IMR-90 (cell line): ENCODE measurements at regions not wholly inside any gene's neighbourhood (a gene's known extent, or its start where the extent isn't known, plus 50 kb on each side); places are given as distances from the start of the nearest gene placed in this dataset.

ENCODE experiments used
- ATAC-seq: fragments of 200-7000 bp; cut with Tn5 transposase; 2 replicates; pipeline ENCODE4 v1.9.1; 2020; ENCODE audit warnings: low read depth, mild to moderate bottlenecking, moderate library complexity
- BruUV-seq: library from RNA; stranded (reverse); fragments of 400-500 nt; replicated peaks from 2 replicates; lab custom pipeline; 2021; lab: Mats Ljungman, UMichigan
- CTCF ChIA-PET: fragments of 300-600 bp; formaldehyde crosslinking; extraction: SDS; loops from one replicate; lab custom pipeline; 2021; ENCODE audit warnings: antibody characterized with exemption; lab: Yijun Ruan, JAX
- POLR2A ChIA-PET: fragments of 300-600 bp; sonication (Branson Sonifier 250); formaldehyde crosslinking; loops from one replicate; lab custom pipeline; 2022; ENCODE audit warnings: antibody characterized with exemption; ENCODE audit not compliant: unreplicated experiment; lab: Charles Lee
- DNase-seq: peaks from one replicate; pipeline ENCODE4 v3.0.0; 2013
- H2AFZ ChIP-seq: replicated peaks from 2 replicates; pipeline ENCODE3; 2013; ENCODE audit warnings: low read length, mild to moderate bottlenecking; ENCODE audit not compliant: poor library complexity
- H2AK5ac ChIP-seq: 2 replicates; pipeline ENCODE4 v1.6.1; 2013; ENCODE audit warnings: low read depth, low read length, inconsistent platforms
- H2AK9ac ChIP-seq: replicated peaks from 2 replicates; pipeline ENCODE3; 2013; ENCODE audit warnings: mild to moderate bottlenecking, low read depth, low read length, moderate library complexity; ENCODE audit not compliant: poor library complexity
- H2BK120ac ChIP-seq: 2 replicates; pipeline ENCODE4 v1.6.1; 2013; ENCODE audit warnings: low read depth, low read length, inconsistent platforms
- H2BK15ac ChIP-seq: 3 replicates; pipeline ENCODE4 v1.6.1; 2013; ENCODE audit warnings: low read depth, low read length, inconsistent platforms
- H2BK20ac ChIP-seq: 2 replicates; pipeline ENCODE4 v1.6.1; 2013; ENCODE audit warnings: low read depth, mild to moderate bottlenecking, inconsistent platforms, low read length, moderate library complexity
- H2BK5ac ChIP-seq: 2 replicates; pipeline ENCODE4 v1.6.1; 2013; ENCODE audit warnings: mild to moderate bottlenecking, low read depth, low read length, inconsistent platforms; ENCODE audit not compliant: poor library complexity, severe bottlenecking
- H3K14ac ChIP-seq: replicated peaks from 2 replicates; pipeline ENCODE4 v1.6.1; 2013; ENCODE audit warnings: low read depth, low read length, inconsistent platforms
- H3K18ac ChIP-seq: 2 replicates; pipeline ENCODE4 v1.6.1; 2013; ENCODE audit warnings: low read depth, low read length, control low read depth
- H3K23ac ChIP-seq: 2 replicates; pipeline ENCODE4 v1.6.1; 2013; ENCODE audit warnings: low read depth, low read length, inconsistent platforms
- H3K27ac ChIP-seq: 2 replicates; pipeline ENCODE4 v1.5.1; 2013; ENCODE audit warnings: mild to moderate bottlenecking, control low read depth, low read length; ENCODE audit not compliant: insufficient read depth
- H3K27me3 ChIP-seq: 2 replicates; pipeline ENCODE4 v1.6.1; 2013; ENCODE audit warnings: low read length; ENCODE audit not compliant: control insufficient read depth, insufficient read depth
- H3K36me3 ChIP-seq: 2 replicates; pipeline ENCODE4 v1.6.1; 2013; ENCODE audit warnings: low read length, mixed read lengths; ENCODE audit not compliant: control insufficient read depth, insufficient read depth
- H3K4ac ChIP-seq: 2 replicates; pipeline ENCODE4 v1.6.1; 2013; ENCODE audit warnings: low read depth, low read length, inconsistent platforms
- H3K4me1 ChIP-seq: 2 replicates; pipeline ENCODE4 v1.6.1; 2013; ENCODE audit warnings: low read length, mixed read lengths; ENCODE audit not compliant: control insufficient read depth, insufficient read depth
- H3K4me2 ChIP-seq: 2 replicates; pipeline ENCODE4 v1.6.1; 2013; ENCODE audit warnings: low read depth, mild to moderate bottlenecking, control low read depth, low read length, moderate library complexity
- H3K4me3 ChIP-seq: 2 replicates; pipeline ENCODE4 v1.5.1; 2013; ENCODE audit warnings: low read depth, mild to moderate bottlenecking, control low read depth, low read length, moderate library complexity; ENCODE audit not compliant: insufficient read depth
- H3K56ac ChIP-seq: 2 replicates; pipeline ENCODE4 v1.6.1; 2013; ENCODE audit warnings: low read length, inconsistent platforms; ENCODE audit not compliant: insufficient read depth; ENCODE audit errors: extremely low read depth
- H3K79me1 ChIP-seq, 2 experiments: 2 replicates each; pipeline ENCODE4 v1.6.1; 2013; ENCODE audit warnings: low read length in 2 of 2, inconsistent platforms in 1 of 2, low read depth in 1 of 2
- H3K9ac ChIP-seq: 2 replicates; pipeline ENCODE4 v1.6.1; 2013; ENCODE audit warnings: low read depth, low read length, control low read depth
- H3K9me1 ChIP-seq: 2 replicates; pipeline ENCODE4 v1.6.1; 2013; ENCODE audit warnings: low read length, inconsistent platforms; ENCODE audit not compliant: insufficient read depth
- H3K9me3 ChIP-seq: 2 replicates; pipeline ENCODE4 v1.6.1; 2013; ENCODE audit warnings: low read length; ENCODE audit not compliant: control insufficient read depth, insufficient read depth
- H4K20me1 ChIP-seq: 2 replicates; pipeline ENCODE4 v1.6.1; 2013; ENCODE audit warnings: low read length, inconsistent platforms; ENCODE audit not compliant: insufficient read depth
- H4K5ac ChIP-seq: 2 replicates; pipeline ENCODE4 v1.6.1; 2013; ENCODE audit warnings: mild to moderate bottlenecking, low read depth, low read length, control low read depth
- H4K8ac ChIP-seq, 2 experiments: 2 replicates each; pipeline ENCODE4 v1.6.1; 2013; ENCODE audit warnings: low read depth in 2 of 2, low read length in 2 of 2, control low read depth in 1 of 2, inconsistent platforms in 1 of 2
- H4K91ac ChIP-seq: 2 replicates; pipeline ENCODE4 v1.6.1; 2013; ENCODE audit warnings: low read depth, low read length, inconsistent platforms; ENCODE audit not compliant: insufficient read depth
- BHLHE40 ChIP-seq: fragments of 150-350 bp; IDR thresholded peaks from 2 replicates; pipeline ENCODE4 v1.6.1; 2016; ENCODE audit warnings: mild to moderate bottlenecking, low read depth, low read length
- CHD1 ChIP-seq: IDR thresholded peaks from 2 replicates; pipeline ENCODE4 v1.6.1; 2012; ENCODE audit warnings: low read depth, low read length, improper control_type of control experiment
- FOS ChIP-seq: fragments of 150-350 bp; IDR thresholded peaks from 2 replicates; pipeline ENCODE4 v1.6.1; 2016; ENCODE audit warnings: low read depth, low read length
- MAFK ChIP-seq: IDR thresholded peaks from 2 replicates; pipeline ENCODE4 v1.6.1; 2012; ENCODE audit warnings: low read depth, low read length, improper control_type of control experiment
- MAZ ChIP-seq: IDR thresholded peaks from 2 replicates; pipeline ENCODE4 v1.6.1; 2012; ENCODE audit warnings: low read depth, mild to moderate bottlenecking, low read length, improper control_type of control experiment, moderate library complexity, borderline replicate concordance
- MXI1 ChIP-seq: IDR thresholded peaks from 2 replicates; pipeline ENCODE4 v1.6.1; 2012; ENCODE audit warnings: low read depth, mild to moderate bottlenecking, low read length, moderate library complexity, borderline replicate concordance
- NFE2L2 ChIP-seq: fragments of 150-350 bp; IDR thresholded peaks from 2 replicates; pipeline ENCODE4 v1.6.1; 2016; ENCODE audit warnings: low read depth, mild to moderate bottlenecking, low read length
- POLR2A ChIP-seq: IDR thresholded peaks from 2 replicates; pipeline ENCODE4 v1.6.1; 2012; ENCODE audit warnings: mild to moderate bottlenecking, low read depth, low read length
- RAD21 ChIP-seq: IDR thresholded peaks from 2 replicates; pipeline ENCODE4 v1.6.1; 2012; ENCODE audit warnings: low read length, improper control_type of control experiment
- RCOR1 ChIP-seq: IDR thresholded peaks from 2 replicates; pipeline ENCODE4 v1.6.1; 2012; ENCODE audit warnings: mild to moderate bottlenecking, low read length, improper control_type of control experiment; ENCODE audit not compliant: insufficient replicate concordance
- SMC3 ChIP-seq: fragments of 150-350 bp; IDR thresholded peaks from 2 replicates; pipeline ENCODE4 v1.6.1; 2016; ENCODE audit warnings: low read depth, mild to moderate bottlenecking, antibody characterized with exemption, low read length, moderate library complexity
- WGBS, 2 experiments: methylation state at CpG; one replicate each; pipeline versions ENCODE4 v1.1.5 to v1.1.7; 2013; ENCODE audit warnings: missing lambda C conversion rate in 2 of 2; ENCODE audit not compliant: insufficient read length in 1 of 2; ENCODE audit errors: extremely low coverage in 2 of 2; 5-methylcytosine and 5-hydroxymethylcytosine counted together
- dilution Hi-C: fragments of 300-500 bp; cut with HindIII; formaldehyde crosslinking; loops from one replicate; pipeline ENCODE4 v1.14.3; 2018; ENCODE audit warnings: low sequenced_read_pairs; ENCODE audit not compliant: unreplicated experiment
- in situ Hi-C: fragments of 300-500 bp; cut with MboI; formaldehyde crosslinking; loops from 3 replicates; pipeline ENCODE4 v1.14.3; 2019; ENCODE audit warnings: low sequenced_read_pairs, inconsistent platforms, mixed read lengths
- intact Hi-C: fragments of 100-400 bp; cut with micrococcal nuclease; formaldehyde crosslinking; loops from 2 replicates; pipeline ENCODE4 v1.10.0; 2022
- TF ChIP-seq, protein P1 (sequence below): conservative IDR thresholded peaks from 2 replicates; pipeline ENCODE4 v1.5.1; 2012; ENCODE audit warnings: mild to moderate bottlenecking, low read depth, low read length, improper control_type of control experiment
- TF ChIP-seq, protein P2 (sequence below): fragments of 150-350 bp; IDR thresholded peaks from 2 replicates; pipeline ENCODE4 v1.6.1; 2017; ENCODE audit warnings: mild to moderate bottlenecking, antibody characterized with exemption, low read length, low read depth
- TF ChIP-seq, protein P3 (sequence below): fragments of 150-350 bp; IDR thresholded peaks from 2 replicates; pipeline ENCODE4 v1.6.1; 2016; ENCODE audit warnings: low read depth, mild to moderate bottlenecking, low read length, moderate library complexity, borderline replicate concordance

DNA sequence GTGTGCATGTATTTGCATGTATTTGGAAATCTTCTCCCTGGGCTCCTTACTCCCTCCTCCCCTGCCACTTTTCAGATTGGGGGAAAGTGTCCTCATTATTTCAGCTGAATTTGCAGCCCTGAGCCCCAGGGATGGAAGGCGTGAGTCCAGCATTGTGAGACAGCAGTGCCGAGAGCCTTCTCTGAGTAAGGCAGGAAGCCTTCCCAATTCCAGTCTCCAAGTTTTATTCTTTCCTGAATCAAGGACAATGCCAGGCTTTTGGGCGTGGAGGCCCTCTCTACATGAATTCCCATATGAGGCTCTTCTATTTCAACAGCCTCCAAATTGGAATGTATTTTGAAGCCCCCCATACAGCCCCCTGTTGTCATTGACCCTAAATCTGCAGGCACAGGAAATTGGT, 163.5 kb downstream of the ACKR3 start:
- Histone ChIP-seq H3K23ac (no peak overlapping the region), H3K18ac (no peak overlapping the region), H4K5ac (no peak overlapping the region), H2BK120ac (no peak overlapping the region), H4K91ac (no peak overlapping the region), H3K79me1 (no peaks in the 10 kb centered on the region), H4K20me1 (no peaks in the 10 kb centered on the region), H2BK20ac (no peak overlapping the region), H3K4me3 (no peak overlapping the region), H3K9me1 (no peaks in the 10 kb centered on the region), H3K9me3 (peaks cover 2% of the 10 kb centered on the region; the same call in 1 of the 2 replicates), H3K14ac (no peak overlapping the region), H2AK9ac (no peak overlapping the region), H2AFZ (no peak overlapping the region), H3K4me2 (no peak overlapping the region), H3K27ac (no peak overlapping the region), H4K8ac (no peak overlapping the region), H3K56ac (no peak overlapping the region), H3K4ac (no peak overlapping the region), H3K9ac (no peak overlapping the region), H3K27me3 (peaks cover 30% of the 10 kb centered on the region), H2BK5ac (no peak overlapping the region), H3K36me3 (no peaks in the 10 kb centered on the region), H3K4me1 (peaks cover 3% of the 10 kb centered on the region; the same call in 1 of the 2 replicates), H2BK15ac (no peak overlapping the region), H2AK5ac (no peak overlapping the region)
- in situ Hi-C loops (no loop called here), dilution Hi-C loops (no loop called here), intact Hi-C loops (no loop called here)
- ATAC-seq: no peak
- no peak for DNase-seq
- POLR2A ChIA-PET: no interaction called here
- no TSS peak for BruUV-seq
- 60% methylated on average over 1 of the region's 3 CpGs; no CpG with 5 or more reads in 1 of the 2 experiments for WGBS, 2 experiments
- TF ChIP-seq RAD21 (no peak), CHD1 (no peak), SMC3 (no peak), BHLHE40 (no peak), MAFK (no peak), MAZ (no peak), FOS (no peak), NFE2L2 (no peak), RCOR1 (no peak), MXI1 (no peak), POLR2A (no peak)
- TF ChIP-seq, protein P1, sequence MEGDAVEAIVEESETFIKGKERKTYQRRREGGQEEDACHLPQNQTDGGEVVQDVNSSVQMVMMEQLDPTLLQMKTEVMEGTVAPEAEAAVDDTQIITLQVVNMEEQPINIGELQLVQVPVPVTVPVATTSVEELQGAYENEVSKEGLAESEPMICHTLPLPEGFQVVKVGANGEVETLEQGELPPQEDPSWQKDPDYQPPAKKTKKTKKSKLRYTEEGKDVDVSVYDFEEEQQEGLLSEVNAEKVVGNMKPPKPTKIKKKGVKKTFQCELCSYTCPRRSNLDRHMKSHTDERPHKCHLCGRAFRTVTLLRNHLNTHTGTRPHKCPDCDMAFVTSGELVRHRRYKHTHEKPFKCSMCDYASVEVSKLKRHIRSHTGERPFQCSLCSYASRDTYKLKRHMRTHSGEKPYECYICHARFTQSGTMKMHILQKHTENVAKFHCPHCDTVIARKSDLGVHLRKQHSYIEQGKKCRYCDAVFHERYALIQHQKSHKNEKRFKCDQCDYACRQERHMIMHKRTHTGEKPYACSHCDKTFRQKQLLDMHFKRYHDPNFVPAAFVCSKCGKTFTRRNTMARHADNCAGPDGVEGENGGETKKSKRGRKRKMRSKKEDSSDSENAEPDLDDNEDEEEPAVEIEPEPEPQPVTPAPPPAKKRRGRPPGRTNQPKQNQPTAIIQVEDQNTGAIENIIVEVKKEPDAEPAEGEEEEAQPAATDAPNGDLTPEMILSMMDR: no peak
- TF ChIP-seq, protein P2, sequence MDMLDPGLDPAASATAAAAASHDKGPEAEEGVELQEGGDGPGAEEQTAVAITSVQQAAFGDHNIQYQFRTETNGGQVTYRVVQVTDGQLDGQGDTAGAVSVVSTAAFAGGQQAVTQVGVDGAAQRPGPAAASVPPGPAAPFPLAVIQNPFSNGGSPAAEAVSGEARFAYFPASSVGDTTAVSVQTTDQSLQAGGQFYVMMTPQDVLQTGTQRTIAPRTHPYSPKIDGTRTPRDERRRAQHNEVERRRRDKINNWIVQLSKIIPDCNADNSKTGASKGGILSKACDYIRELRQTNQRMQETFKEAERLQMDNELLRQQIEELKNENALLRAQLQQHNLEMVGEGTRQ: no peak
- TF ChIP-seq, protein P3, sequence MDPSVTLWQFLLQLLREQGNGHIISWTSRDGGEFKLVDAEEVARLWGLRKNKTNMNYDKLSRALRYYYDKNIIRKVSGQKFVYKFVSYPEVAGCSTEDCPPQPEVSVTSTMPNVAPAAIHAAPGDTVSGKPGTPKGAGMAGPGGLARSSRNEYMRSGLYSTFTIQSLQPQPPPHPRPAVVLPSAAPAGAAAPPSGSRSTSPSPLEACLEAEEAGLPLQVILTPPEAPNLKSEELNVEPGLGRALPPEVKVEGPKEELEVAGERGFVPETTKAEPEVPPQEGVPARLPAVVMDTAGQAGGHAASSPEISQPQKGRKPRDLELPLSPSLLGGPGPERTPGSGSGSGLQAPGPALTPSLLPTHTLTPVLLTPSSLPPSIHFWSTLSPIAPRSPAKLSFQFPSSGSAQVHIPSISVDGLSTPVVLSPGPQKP: no peak
- CTCF ChIA-PET: no interaction called here
